H7 (cell line): ENCODE measurements at regions not wholly inside any gene's neighbourhood (a gene's known extent, or its start where the extent isn't known, plus 50 kb on each side); places are given as distances from the start of the nearest gene placed in this dataset.

Source experiments
- DNase-seq: peaks from one replicate; pipeline ENCODE4 v3.0.0; 2012
- H3K27me3 ChIP-seq: 2 replicates; pipeline ENCODE4 v1.6.0; 2011; ENCODE audit warnings: mild to moderate bottlenecking, low read length; ENCODE audit not compliant: control insufficient read depth, insufficient read depth
- H3K36me3 ChIP-seq: replicated peaks from 2 replicates; pipeline ENCODE4 v1.5.1; 2011; ENCODE audit warnings: low read length; ENCODE audit not compliant: control insufficient read depth, insufficient read depth
- H3K4me3 ChIP-seq: 2 replicates; pipeline ENCODE4 v1.5.1; 2011; ENCODE audit warnings: low read depth, mild to moderate bottlenecking, control low read depth, low read length, moderate library complexity; ENCODE audit not compliant: insufficient read depth

DNA sequence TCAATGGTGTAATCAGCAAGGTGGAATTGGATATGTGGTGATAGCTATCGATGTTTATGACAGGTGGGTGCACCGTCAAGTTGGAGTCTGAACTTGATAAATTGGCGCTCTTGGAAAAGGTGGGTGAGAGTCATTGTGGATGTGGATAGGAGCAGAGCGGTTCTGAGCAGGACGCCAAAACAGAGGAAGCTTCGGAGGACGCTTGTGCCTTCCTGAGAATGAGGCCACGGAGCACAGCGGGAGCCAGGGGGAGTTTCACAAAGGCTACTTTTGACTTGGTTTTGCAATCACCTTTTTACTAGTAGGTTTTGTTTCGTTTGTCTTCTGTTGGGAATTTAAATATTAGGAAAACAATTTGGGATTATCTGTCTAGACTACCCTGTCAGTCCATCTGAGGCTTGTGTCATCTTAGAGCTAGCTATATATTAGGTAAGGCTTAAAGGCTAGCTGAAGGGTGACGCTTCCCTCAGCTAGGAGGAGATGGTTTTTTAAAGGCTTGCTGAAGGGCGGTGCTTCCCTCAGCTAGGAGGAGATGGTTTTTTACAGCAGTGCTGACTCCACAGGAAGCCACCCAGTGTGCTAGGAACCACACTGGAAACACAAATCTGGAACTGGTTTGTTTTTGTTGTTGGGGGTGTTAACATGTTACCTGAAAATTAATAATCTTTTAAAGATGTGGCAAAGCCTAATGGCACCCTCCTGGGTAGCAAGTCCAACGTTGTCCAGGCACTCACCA, 142.4 kb upstream of the IRX4 start:
- Histone ChIP-seq H3K27me3 (no peaks in the 10 kb centered on the region), H3K4me3 (no peak overlapping the region), H3K36me3 (no peaks in the 10 kb centered on the region)
- no peak for DNase-seq

DNA sequence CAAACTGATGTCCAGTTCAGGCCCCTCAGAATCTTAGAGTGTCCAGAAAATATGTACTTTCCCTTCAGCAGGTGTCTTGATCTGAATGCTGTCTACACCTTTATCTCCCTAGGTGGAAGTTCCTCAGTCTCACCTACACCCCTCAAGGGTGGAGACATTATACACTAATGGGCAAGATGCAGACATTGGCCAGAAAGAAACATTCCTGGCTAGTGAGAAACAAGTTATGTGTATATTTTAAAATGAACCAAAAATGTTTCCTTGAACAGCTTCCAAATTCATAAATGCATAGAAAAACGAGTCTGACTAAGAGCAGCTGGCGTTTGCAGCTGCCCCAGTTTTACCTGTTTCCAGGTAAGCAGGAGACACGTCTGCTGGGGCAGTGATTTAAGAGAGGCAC, 140.5 kb upstream of the IRX4 start:
- no peaks in the 10 kb centered on the region for H3K27me3 ChIP-seq
- no peak overlapping the region for H3K4me3 ChIP-seq
- H3K36me3 ChIP-seq = no peaks in the 10 kb centered on the region
- DNase-seq = no peak

DNA sequence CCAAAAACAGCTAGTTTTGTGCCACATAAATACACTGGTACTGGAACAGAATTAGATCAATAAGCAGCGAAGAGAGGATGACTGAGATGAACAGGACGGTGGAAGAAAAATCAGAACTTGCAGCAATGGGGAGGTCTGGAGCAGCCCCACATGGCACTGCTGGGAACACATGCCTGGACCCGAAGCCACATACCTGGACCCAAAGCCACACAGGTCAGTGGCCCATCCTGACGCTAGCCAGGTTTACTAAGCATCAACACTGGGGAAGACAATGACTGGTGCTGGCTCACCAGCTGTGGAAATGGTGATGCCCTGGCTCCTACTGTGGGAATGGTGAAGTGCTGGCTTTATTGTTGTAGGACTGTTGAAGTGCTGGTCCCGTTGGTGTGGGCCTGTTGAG, 139.7 kb upstream of the IRX4 start:
- no peak for DNase-seq
- Histone ChIP-seq H3K36me3 (no peaks in the 10 kb centered on the region), H3K4me3 (no peak overlapping the region), H3K27me3 (no peaks in the 10 kb centered on the region)

DNA sequence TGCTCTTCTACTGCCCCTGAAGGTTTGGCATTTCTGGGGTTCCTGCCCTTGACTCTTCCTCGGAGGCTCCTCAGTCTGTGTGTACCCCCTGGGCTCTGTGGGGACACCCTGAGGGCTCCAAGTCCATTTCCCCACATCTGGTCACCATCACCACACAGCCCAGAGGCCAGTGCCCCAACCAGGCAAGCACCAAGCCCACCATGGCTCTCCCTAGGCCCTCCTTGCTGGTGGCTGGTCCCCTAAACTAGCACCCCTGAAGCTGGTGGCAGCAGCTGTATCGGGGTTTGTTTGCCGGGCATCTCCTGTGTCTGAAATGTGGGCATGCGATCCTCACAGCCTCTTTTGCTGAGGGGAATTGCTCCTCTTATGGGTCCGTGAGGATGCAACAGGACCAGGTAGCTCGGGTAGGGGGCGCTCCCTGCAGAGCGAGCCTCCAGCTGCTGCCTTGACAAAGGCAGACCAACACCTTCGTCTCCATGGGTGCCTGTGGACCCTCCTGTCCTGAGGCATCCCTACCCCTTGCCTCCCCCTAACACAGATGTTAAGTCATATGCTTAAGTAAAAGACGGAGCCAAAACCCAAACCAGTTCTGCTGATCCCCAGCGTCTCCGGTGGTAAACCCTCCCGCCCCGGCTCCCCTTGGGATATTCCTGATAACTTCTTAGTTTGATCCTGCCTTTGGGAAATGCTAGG, 138.9 kb upstream of the IRX4 start:
- DNase-seq = no peak
- no peak overlapping the region for H3K4me3 ChIP-seq
- H3K36me3 ChIP-seq = no peaks in the 10 kb centered on the region
- no peaks in the 10 kb centered on the region for H3K27me3 ChIP-seq

DNA sequence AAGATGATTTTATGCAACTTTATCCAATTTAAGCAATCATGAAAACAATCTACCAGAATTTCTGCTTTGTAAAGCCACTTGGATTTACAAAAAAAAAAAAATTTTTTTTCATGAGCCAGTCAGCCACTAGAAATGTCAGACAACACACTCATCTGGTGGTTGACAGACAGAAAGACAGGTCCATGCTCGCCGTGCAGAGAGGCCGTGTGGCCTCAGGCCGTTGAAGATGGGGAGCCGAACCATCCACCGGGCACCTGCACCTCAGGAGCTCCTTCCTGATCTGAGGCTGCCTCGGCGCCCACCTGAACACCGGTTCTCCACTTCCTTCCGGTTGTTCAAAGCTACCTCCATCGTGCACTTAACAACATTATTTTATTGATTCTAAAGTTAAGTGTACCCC, 138.0 kb upstream of the IRX4 start:
- Histone ChIP-seq H3K4me3 (no peak overlapping the region), H3K27me3 (no peaks in the 10 kb centered on the region), H3K36me3 (no peaks in the 10 kb centered on the region)
- DNase-seq = no peak

GRCh38 chr5:2019716-2020115, 137.0 kb upstream of the IRX4 start:
- Histone ChIP-seq H3K36me3 (no peaks in the 10 kb centered on the region), H3K4me3 (no peak overlapping the region), H3K27me3 (no peaks in the 10 kb centered on the region)
- DNase-seq = no peak

GRCh38 chr5:2018390-2018724, 135.6 kb upstream of the IRX4 start:
- no peak for DNase-seq
- Histone ChIP-seq H3K4me3 (no peak overlapping the region), H3K36me3 (no peaks in the 10 kb centered on the region), H3K27me3 (no peaks in the 10 kb centered on the region)

- Histone ChIP-seq H3K27me3 (no peaks in the 10 kb centered on the region), H3K36me3 (no peaks in the 10 kb centered on the region), H3K4me3 (no peak overlapping the region)
- peak; percentile 76 for DNase-seq
Observed at GRCh38 chr5:2017540-2018389, 135.0 kb upstream of the IRX4 start.

- no peaks in the 10 kb centered on the region for H3K36me3 ChIP-seq
- no peak for DNase-seq
- H3K4me3 ChIP-seq = no peak overlapping the region
- H3K27me3 ChIP-seq = no peaks in the 10 kb centered on the region
Observed at GRCh38 chr5:2015961-2016360, 133.2 kb upstream of the IRX4 start.

DNA sequence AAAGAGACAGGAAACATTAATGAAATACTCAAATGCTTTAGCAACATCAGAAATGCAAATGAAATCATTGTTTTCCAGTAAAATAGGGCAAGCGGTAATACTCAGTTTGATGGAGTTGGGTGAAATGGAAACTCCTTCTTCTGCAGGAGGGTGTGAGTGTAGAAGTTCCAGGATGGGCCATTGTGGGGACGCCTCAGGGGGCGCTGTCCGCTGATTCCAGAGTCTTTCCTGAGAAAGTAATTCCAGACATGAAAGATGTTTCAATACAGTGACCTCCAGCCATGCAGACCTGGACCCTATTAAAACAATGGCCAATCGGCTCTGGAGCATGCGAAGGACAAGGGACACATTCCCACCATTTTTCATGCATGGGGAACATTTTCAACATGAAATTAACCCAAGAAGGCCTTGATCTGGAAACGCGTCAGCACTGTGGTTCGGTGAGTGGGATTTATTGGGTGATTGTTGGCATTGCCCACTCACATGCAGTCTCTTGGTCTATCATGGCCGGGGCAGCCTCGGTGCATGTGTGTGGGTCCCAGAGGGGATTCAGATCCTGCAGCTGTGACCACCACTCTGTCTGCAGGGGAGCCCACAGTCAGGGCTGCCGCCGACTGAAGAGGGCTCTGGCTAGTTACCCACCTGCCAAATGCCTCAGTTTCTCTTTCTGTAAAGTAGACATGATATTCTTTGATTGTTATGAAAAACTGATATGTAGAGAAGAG, 132.6 kb upstream of the IRX4 start:
- no peaks in the 10 kb centered on the region for H3K27me3 ChIP-seq
- H3K4me3 ChIP-seq = no peak overlapping the region
- DNase-seq = peak; percentile 78
- H3K36me3 ChIP-seq = no peaks in the 10 kb centered on the region

- no peak overlapping the region for H3K4me3 ChIP-seq
- no peaks in the 10 kb centered on the region for H3K27me3 ChIP-seq
- DNase-seq = no peak
- H3K36me3 ChIP-seq = no peaks in the 10 kb centered on the region
Observed at GRCh38 chr5:2014058-2014610, 131.4 kb upstream of the IRX4 start.

DNA sequence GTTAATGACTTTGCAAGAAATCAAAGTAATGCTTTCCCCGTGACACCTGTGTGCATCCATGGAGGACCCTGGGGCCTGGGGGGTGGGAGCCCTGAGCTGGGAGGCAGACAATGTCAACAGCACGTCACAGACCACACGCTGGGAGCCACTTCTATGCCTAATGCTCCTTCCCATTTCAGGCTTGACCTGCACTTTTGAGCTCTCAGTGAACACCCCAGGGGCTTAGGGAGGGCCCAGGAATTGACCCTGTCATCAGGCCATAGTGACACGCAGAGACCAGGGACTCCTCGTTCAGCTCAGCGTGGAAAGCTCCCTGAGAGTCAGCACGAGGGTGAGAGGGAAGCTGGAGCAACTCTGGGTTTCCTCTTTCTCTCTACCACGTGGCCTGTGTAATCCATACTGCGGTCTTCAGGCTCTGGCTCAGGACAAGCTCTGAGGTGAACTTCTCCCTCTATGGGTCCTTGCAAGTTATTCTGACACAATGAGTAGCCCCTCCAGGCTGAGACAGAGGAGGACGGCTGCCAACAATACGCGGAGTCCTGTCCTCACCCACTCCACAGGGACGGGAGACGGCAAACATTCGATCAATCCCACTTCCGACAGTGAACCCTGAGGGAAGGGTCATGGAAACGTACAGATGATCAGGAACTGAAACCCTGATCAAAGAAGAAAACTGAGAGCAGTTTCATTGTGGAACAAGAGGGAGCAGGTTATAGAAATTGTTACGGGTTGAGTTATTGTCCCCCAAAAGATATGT, 130.8 kb upstream of the IRX4 start:
- H3K4me3 ChIP-seq = no peak overlapping the region
- peak; percentile 19 for DNase-seq

DNA sequence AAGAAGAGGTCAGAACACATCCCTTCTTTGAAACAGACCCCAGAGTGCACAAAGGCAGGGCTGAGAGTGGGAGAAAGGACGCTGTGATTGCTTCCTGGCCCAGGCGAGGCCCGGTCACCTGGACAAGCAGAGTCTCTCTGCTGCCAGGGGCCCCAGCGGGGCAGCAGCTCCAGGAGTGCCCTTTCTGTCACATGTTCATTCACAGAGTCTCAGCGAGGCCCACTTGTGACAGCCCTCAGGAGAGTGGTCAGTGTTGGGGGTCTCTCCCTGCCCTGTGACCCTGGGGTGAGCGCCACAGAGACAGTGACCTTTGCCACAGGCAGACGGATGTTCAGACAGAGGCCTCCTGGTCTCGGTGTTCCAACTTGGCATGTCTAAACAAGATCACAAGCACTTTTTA, 130.2 kb upstream of the IRX4 start:
- Histone ChIP-seq H3K27me3 (no peaks in the 10 kb centered on the region), H3K4me3 (no peak overlapping the region), H3K36me3 (no peaks in the 10 kb centered on the region)
- DNase-seq = no peak

More for the DNA sequence above, 130.8 kb upstream of the IRX4 start:
- no peaks in the 10 kb centered on the region for H3K36me3 ChIP-seq
- no peaks in the 10 kb centered on the region for H3K27me3 ChIP-seq
